NCI-H1417 treated with DMSO at 0.1 percent for 48 hours (cell line): ENCODE measurements at regions not wholly inside any gene's neighbourhood (a gene's known extent, or its start where the extent isn't known, plus 50 kb on each side); places are given as distances from the start of the nearest gene placed in this dataset.
"Not testable (repeated sequence)": the region's sequence is repeated elsewhere in the genome, so short reads cannot be mapped to it uniquely, and the experiment has no call there.

Experiments used
- DNase-seq: peaks from one replicate; lab custom pipeline; 2025; lab: John Stamatoyannopoulos, UW

GRCh38 chr7:119879835-119880234 lies 393.1 kb upstream of the KCND2 start:
- DNase-seq: no peak

- DNase-seq: no peak
Observed at GRCh38 chr7:119886007-119886406, 387.0 kb upstream of the KCND2 start.

DNA sequence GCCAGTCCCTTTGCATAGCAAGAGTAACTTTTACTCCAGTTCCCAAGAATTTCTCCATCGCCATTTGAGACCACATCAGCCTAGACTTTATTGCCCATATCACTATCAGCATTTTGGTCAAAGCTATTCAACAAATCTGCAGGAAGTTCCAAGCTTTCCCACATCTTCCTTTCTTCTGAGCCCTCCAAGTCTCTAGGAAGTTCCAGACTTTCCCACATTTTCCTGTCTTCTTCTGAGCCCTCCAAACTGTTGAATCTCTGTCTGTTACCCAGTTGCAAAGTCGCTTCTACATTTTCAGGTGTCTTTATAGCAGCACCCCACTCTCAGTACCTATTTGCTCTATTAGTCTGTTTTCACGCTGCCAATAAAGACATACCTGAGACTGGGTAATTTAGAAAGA lies 386.4 kb upstream of the KCND2 start:
- DNase-seq: not testable (repeated sequence)

DNA sequence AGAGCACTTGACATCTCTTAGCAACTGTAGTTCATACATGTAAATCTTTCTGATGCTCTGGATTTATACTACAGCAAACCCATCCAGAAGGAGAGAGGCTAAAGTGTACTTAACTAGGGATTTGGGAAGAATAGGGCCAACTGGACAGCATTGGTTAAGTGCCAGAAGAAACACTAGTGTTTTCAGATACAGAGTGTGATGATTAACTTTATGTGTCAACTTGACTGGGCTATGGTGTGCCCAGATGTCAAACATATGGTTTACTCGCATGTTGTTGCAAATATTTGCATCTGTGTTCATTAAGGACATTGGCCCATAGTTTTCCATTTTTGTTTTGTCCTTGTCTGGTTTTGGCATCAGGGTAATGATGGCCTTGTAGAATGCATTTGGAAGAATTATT lies 384.7 kb upstream of the KCND2 start:
- DNase-seq: no peak

- no peak for DNase-seq
Observed at GRCh38 chr7:119890631-119891030, 382.3 kb upstream of the KCND2 start.

- DNase-seq: no peak
Observed at GRCh38 chr7:119895320-119895719, 377.7 kb upstream of the KCND2 start.

GRCh38 chr7:119896386-119896785 lies 376.6 kb upstream of the KCND2 start:
- DNase-seq: no peak

DNA sequence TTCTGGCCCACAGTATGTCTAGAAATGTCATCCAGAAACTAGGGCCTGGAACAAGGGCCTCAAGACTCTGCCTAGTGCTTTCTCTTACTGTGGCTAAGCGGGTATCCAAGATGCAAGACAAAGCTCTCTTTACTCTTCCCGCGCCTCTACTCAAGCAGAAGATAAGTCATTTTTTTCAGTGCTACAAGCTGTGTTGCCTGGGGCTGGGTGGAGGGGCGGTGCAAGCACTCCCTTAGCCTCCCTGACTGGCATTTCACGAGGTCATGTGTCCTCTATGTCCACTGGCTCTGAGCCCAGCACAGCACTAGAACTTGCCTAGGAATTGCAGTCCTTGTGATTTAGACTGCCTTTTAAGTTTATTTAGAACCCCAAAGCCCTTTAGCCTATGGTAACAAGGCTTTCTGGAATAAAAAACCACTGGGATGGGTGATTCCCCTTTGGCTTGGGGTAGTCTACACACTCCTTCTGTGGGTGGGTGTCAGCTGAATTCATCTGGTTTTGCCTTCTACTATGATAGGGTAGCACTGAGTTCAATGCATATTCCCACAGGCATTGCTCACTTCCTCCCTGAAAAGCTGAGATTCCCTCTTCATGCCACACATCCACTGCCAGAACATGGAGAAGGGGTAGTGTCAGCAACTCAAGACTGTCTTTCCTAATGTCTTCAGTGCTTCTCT lies 371.8 kb upstream of the KCND2 start:
- DNase-seq: no peak

DNA sequence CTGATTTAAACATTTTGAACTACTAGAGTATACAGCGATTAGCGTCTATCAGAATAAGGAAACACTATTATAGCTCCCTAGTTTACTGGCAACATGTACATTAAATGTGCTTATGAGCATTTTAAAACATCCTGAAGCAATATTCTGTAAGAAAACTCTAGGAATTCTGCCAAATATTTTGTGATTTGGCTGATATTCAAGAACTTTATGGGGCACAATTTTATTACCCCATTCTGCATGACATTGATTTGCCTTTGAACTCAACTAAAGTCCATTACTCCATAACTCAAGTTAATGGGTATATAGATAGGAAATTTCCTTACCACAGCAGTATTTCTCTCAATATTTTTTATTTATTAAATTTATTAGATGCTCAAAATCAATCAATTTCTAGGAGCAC lies 369.9 kb upstream of the KCND2 start:
- DNase-seq: no peak

GRCh38 chr7:119905495-119905894 lies 367.5 kb upstream of the KCND2 start:
- no peak for DNase-seq

GRCh38 chr7:119908948-119909347 lies 364.0 kb upstream of the KCND2 start:
- DNase-seq: no peak

- DNase-seq: not testable (repeated sequence)
Observed at GRCh38 chr7:119914119-119914518, 358.9 kb upstream of the KCND2 start.

GRCh38 chr7:119916501-119916900 lies 356.5 kb upstream of the KCND2 start:
- DNase-seq: no peak

DNA sequence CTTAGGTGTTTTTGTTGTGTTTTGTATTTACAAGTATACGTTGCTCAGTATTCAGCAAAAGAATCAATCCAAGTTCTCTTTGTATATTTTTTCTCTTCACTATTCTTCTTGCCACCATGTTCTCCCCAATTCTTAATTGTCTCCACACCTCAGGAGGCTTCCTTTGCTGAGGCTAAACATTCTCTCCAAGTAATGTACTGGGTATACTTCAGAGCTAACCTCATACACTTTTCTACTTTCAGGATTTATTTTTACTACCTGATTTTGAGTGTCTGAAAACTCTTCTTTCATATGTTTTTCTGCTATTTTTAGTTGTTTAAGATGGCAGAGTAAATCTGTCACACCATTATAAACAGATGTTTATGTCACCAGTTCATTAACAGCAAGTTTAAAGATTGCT lies 354.8 kb upstream of the KCND2 start:
- no peak for DNase-seq

- DNase-seq: no peak
Observed at GRCh38 chr7:119919986-119920385, 353.0 kb upstream of the KCND2 start.

- DNase-seq: no peak
Observed at GRCh38 chr7:119925581-119926289, 347.2 kb upstream of the KCND2 start.

DNA sequence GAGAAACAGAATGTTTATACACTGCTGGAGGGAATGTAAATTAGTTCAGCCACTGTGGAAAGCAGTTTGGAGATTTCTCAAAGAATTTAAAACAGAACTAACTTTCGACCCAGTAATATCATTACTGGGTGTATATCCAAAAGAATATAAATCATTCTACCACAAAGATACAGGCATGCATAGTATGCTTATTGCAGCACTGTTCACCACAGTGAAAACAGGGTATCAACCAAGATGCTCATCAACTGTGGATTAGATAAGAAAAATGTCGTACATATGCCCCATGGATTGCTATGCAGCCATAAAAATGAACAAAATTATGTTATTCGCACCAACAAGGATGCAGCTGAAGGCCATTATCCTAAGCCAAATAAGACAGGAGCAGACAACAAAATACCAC lies 343.1 kb upstream of the KCND2 start:
- DNase-seq: no peak

- DNase-seq: no peak
Observed at GRCh38 chr7:119931230-119931824, 341.6 kb upstream of the KCND2 start.

DNA sequence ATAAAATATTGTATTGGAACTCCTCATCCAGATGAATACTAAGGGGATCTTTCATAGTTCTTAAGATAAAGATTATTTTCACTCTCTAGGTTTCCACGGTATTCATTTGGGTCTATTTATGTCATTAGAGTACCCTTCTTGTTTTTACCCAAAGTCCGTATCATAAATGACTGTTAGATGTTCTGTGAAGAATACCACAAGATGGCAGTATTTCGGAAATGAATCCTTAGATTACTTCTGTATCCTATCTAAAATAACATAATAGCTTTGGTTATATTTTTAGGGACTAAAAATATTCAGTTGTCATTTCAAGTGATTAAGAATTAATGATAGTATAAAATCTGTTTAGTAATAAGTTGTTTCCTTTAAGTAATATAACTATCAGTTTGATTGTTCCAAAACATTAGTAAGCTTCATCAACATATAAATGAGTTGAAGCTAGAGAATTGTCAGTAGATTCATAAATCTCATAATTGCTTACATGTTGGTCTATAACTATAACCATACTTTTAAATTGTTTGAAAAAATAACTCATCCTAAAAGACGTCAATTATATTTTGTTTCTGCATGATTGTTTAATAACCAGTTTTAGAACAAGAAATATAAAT lies 337.5 kb upstream of the KCND2 start:
- DNase-seq: peak; percentile 42

DNA sequence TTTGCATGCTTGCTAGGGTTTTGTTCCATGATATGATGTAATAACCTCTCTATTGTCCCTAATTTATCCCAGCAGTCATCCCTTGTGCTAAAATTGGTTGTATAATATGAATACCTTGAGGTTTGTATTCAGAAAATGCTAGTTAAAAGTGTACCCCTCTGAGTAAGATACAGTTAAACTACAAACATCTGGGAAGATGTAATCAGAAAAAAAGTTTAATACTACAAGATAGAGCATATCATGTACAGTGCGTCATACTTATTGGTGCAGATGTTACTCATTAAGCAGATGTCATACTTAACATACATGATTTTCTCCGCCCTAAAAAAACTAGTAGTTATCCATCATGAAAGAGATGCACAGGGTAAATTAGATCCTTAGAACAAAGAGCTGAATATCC lies 336.1 kb upstream of the KCND2 start:
- DNase-seq: no peak

DNA sequence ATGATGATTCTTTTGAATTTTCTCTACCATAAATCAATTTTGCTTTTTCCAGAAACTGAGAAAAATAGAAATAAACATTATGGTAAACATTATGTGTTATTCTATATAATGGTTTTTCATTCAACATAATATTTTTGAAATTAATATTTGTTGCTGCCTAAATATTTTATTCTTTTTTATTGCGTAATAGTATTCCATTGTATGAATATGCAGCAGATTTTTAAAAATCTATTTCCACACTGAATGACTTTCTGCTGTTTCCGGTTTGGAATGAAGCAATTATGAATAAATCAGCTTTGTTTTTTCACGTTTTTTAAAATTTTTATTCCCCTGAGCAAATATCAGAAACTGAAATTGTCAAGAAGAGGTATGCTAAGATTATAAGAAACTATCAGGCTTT lies 335.2 kb upstream of the KCND2 start:
- DNase-seq: no peak

DNA sequence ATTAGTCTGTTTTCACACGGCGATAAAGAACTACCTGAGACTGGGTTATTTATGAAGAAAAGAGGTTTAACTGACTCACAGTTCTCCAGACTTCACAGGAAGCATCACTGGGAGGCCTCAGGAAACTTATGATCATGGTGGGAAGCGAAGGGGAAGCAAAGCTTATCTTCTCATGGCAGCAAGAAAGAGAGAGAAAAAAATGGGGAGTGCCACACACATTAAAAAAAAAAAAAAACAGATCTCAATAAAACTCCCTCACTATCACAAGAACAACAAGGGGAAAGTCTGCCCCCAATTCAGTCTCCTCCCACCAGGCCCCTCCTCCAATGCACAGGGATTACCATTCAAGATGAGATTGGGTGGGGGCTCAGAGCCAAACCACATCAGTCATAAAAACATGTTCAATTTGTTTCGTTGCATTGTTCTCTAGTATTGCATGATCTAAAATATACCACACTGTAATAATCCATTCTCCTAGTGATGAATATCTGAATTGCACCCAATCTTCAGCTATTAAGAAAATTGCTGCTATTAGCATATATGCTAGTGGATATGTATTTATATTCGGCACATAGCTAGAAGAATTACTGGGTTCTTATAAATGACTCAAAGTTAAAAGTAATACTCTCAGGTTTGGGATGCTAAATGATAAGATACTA lies 328.9 kb upstream of the KCND2 start:
- no peak for DNase-seq

- no peak for DNase-seq
Observed at GRCh38 chr7:119944601-119944972, 328.4 kb upstream of the KCND2 start.
